Embryonic facial prominence (tissue), 1 donor: ENCODE measurements at regions not wholly inside any gene's neighbourhood (a gene's known extent, or its start where the extent isn't known, plus 50 kb on each side); places are given as distances from the start of the nearest gene placed in this dataset.

Experiments
- DNase-seq: peaks from one replicate; pipeline ENCODE4 v3.0.0-alpha.2; 2016; ENCODE audit errors: extremely low spot score

DNA sequence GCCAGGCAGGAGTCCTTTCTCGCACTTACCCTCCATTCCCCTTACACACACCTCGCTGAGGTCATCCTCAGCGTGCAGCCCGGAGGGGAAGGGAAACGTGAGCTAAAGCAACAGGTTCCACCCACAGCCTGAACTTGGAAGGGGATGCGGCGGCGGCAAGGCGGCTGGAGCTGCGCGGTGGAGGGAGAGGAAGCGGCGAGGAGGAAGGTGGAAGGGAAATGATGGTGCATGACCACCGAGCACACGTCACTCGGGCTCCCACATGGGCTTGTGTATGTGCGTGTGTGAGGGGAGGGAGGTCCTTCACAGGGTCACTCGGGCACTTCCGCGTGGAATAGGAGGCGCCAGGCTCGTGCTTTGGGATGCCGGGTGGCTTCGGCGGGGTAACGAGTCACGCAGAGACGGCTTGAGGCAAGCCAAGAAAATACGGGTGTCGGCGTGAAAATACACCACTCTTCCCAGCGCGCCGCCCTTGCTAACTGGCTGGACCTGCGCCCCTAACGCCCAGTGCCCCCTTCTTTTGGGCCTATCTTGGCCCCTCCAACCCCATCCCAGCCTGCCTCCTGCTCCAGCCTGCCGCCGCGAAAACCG lies 225.5 kb upstream of the IL12A start:
- DNase-seq = no peak

DNA sequence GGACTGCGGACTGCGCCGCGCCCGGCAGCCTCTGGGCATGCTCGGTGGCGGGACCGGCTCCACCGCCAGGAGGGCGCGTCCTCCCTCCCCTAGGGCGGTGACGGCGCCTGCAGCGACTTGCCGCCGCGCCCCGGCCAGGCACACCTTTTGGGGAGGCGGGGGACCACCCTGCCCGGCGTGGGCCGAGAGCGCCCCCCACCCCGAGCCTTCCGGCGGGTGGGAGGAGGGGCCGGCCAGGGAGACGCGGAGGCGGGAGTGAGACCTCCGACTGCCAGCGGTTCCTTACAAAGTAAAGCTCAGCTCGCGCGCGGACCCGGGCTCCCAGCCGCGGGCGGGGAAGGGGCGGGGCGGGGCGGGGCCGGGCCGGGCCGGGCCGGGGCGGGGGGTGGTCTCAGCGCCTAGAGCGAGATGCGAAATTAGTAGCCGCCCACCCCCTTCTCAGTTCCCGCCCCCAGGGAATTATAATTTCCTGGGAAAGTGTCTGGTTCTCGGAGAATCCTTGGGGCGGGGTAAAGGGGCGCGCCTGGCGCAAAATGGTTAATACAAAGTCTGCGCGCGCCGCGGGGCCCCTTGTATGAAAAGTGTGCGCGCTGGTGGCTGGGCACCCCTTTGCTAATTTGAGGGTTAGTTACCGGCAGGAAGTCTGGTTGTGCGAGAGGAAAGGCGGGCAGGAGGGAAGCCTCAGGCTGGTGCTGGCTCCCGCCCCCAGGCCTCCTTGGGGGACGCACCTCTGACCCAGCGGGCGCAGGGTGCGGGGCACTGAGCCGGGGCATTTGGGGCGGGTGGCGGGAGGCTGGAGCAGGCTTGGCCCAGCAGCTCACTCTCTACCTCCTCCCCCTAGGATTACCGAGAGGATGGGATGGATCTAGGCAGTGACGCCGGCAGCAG lies 224.8 kb upstream of the IL12A start:
- DNase-seq = no peak

DNA sequence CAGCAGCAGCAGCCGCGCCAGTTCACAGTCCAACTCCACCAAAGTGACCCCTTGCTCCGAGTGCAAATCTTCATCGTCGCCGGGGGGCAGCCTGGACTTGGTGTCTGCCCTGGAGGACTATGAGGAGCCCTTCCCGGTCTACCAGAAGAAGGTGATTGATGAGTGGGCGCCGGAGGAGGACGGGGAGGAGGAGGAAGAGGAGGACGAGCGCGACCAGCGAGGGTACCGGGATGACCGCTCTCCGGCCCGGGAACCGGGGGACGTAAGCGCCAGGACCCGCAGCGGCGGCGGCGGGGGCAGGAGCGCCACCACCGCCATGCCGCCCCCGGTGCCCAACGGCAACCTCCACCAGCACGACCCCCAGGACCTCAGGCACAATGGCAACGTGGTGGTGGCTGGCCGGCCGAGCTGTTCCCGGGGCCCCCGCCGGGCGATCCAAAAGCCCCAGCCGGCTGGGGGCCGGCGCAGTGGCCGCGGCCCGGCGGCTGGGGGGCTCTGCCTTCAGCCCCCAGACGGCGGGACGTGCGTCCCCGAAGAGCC lies 224.1 kb upstream of the IL12A start:
- no peak for DNase-seq

GRCh38 chr3:159765030-159765859 lies 223.4 kb upstream of the IL12A start:
- DNase-seq = peak; percentile 31

- peak; percentile 55 for DNase-seq
Measured at GRCh38 chr3:159765860-159766294, 222.8 kb upstream of the IL12A start.

- no peak for DNase-seq
Measured at GRCh38 chr3:159766563-159767185, 222.0 kb upstream of the IL12A start.

DNA sequence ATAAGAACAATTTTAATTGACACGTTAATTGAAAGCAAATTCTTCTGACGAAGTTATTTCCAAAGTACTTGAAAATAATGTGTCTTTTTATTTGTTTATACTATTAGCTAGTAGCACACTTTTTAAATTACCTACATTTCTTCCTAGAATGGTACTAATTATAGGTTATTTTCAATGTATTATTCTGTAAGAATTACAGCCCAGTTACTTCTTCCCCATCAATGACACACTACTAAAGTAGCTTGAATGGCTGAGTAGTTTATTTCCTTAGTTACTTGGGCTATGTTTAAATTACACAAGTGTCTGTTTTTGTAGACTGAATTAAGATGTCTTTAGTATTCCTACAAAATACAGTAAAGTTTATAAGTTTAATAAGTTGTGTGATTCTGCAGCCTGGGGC lies 217.6 kb upstream of the IL12A start:
- DNase-seq = no peak

- DNase-seq = no peak
Measured at GRCh38 chr3:159771865-159772611, 216.6 kb upstream of the IL12A start.

DNA sequence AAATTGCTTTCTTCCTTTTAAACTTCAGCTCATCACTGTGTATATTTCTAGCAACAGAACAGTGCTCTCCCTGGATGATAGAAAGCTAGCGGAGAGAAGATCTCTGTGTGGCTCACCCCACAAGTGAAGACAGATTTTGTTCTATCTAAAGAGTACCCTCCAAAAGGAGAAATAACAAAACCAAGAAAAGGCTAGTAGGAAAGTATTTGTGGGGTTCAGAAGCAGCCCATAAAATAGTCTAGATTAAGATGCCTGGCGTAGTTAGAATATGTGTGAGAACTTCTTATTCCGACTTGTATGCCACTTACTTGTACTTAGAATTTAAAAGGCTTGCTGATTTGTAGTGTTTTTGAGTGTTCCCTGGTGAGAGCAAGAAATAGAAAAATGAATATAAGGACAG lies 214.9 kb upstream of the IL12A start:
- DNase-seq = no peak

GRCh38 chr3:159775372-159775961 lies 213.2 kb upstream of the IL12A start:
- DNase-seq = no peak

DNA sequence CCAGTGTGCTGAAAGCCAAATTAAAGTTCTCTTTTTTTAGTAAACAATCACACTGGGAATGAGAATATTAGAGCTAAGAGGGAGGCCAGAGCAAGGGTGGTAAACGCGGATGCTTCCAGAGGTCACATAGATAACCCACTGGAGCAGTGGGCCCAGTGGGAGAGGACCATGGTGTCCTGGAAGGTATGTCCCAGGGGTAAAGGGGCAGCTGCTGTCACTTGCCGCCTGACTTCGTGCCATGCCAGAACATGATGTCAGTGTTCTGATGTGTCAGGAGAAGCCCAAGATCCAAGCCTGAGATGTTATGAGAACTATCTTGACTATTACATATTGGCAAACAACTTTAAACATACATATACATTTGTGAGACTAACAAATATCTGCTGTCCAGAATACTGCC lies 211.9 kb upstream of the IL12A start:
- DNase-seq = no peak

- DNase-seq = no peak
Measured at GRCh38 chr3:159779883-159780282, 208.8 kb upstream of the IL12A start.

DNA sequence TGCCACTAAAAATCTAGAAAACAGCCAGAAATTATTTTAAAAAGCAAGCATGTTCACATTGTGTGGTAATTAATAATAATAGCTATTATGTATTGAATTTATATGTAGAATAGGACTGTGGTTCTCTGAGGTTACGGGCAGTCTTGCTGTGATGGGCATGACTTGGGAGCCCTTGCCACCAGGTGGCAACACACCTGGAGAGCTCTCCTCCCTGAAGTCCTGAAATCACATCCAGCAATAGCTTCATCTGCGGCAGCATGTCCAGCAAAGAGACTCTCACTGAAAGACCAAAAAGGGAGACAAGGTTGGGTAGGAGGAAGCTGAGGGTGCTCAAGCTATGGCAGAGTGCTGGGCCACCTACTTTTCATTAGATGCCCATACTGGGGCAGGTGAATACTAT lies 206.8 kb upstream of the IL12A start:
- no peak for DNase-seq

DNA sequence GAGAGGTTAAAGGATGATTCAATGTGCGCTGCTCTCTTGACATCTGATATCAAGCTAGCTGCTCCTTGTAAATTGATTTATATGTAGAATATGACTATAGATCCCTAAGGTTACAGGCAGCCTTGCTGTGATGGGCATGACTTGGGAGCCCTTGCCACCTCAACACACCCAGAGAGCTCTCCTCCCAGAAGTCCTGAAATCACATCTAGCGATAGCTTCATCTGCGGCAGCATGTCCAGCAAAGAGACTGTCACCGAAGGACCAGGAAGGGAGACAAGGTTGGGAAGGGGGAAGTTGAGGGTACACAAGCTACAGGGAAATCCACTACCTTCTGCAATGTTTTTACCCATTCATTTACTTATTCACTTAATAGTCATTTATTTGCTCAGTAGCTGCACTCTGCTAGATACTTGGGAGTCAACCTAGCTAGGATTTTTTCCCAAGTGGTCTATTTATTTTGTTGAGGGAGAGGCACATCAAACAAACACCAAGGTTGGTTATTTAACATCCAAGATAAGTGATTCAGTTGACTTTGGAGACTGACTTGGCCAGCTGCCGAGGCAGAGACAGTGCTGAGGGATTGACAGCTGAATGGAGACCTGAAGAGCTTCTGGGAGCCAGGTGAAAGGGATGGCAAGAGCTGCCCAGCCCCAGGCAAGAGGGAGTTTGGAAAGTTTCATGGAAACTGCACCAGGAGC lies 205.8 kb upstream of the IL12A start:
- no peak for DNase-seq

DNA sequence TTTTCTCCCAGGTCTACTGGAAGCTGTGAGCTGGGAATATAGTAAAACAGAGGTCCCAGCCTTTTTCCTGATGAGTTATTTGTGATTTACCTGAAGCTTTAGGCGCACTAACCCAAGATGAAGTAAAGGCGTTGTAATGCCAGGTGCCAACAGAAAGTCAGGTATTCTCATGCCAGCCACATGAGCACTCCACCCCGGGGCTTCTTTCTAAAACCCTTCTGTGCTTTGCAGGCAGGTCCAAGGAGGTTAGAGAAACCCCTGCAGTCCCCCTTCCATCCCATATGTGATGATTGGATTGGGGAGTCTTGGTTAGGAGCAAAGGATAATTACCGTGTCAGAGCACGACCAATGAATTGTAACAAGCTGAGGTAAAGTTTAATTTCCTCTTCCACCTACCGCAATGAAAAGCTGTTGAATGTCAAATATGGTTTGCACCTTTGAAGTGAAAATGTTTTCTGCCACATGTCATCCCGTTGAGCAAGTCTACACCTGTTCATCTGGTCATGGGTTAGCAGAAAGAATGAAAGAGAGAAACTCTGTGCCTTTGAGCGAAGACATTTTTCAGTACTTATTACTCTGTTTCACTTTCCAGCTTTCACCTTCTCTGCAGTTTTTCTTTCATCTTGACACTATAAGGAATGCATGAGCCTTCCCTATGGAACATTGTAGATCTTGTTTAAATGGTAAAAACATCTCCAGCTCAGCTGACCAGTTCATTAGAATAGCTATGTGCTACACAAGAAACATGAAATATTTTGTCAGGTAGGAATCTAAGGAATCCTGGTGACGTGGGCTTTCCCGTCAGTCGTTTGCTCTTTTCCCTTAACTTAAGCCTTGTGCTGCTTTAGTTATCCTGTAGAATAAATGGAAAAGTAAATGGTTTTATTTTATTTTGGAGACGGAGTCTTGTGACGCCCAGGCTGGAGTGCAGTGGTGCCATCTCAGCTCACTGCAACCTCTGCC lies 204.6 kb upstream of the IL12A start:
- no peak for DNase-seq

DNA sequence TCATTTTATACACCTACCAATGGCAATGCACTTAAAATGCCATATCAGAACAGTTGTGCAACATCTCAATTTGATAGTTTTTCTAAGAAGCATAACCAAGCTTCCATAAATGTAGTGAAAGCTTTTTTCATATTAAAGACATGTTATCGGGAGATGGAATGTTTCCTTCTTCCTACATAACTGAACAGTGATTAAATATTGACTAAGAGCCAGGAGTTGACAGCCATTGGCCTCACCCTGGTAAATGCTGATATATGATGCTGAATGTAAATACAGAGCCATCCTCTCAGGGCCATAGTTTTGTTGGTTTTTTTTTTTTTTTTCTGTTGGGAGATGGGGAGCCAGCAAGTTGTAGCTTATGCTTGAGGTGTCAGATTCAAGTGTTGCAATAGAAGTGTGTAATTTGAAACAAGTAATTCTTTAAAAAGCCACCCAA lies 203.3 kb upstream of the IL12A start:
- DNase-seq = no peak

GRCh38 chr3:159786489-159787177 lies 202.0 kb upstream of the IL12A start:
- no peak for DNase-seq

- DNase-seq = no peak
Measured at GRCh38 chr3:159787178-159787574, 201.5 kb upstream of the IL12A start.
